Activated naive CD4-positive, alpha-beta T cell treated with anti-CD3 and anti-CD28 coated beads for 36 hours (primary cell): ENCODE measurements at regions not wholly inside any gene's neighbourhood (a gene's known extent, or its start where the extent isn't known, plus 50 kb on each side); places are given as distances from the start of the nearest gene placed in this dataset.
"Not testable (repeated sequence)": the region's sequence is repeated elsewhere in the genome, so short reads cannot be mapped to it uniquely, and the experiment has no call there.

Experiments used
- CTCF ChIA-PET: fragments of 350-600 bp; sonication (Branson Sonifier 250); formaldehyde crosslinking; loops from one replicate; lab custom pipeline; 2021; ENCODE audit warnings: antibody characterized with exemption; lab: Charles Lee
- DNase-seq: peaks from one replicate; pipeline ENCODE4 v3.0.0-alpha.2; 2020
- H3K27ac Mint-ChIP-seq: one replicate; pipeline ENCODE4 v1.8.0; 2021; ENCODE audit warnings: mild to moderate bottlenecking, mixed read lengths
- H3K27me3 Mint-ChIP-seq: one replicate; pipeline ENCODE4 v1.8.0; 2021; ENCODE audit warnings: low read depth, mixed read lengths
- H3K36me3 Mint-ChIP-seq: one replicate; pipeline ENCODE4 v1.8.0; 2021; ENCODE audit warnings: low read depth, mixed read lengths
- H3K4me1 Mint-ChIP-seq: one replicate; pipeline ENCODE4 v1.8.0; 2021; ENCODE audit warnings: low read depth, mixed read lengths
- H3K4me3 Mint-ChIP-seq: one replicate; pipeline ENCODE4 v1.8.0; 2021; ENCODE audit warnings: mild to moderate bottlenecking, moderate library complexity, mixed read lengths
- H3K9me3 Mint-ChIP-seq: one replicate; pipeline ENCODE4 v1.8.0; 2021; ENCODE audit warnings: mixed read lengths
- intact Hi-C: fragments of 100-400 bp; cut with micrococcal nuclease; formaldehyde crosslinking; loops from one replicate; pipeline ENCODE4 v1.15.1; 2023

- intact Hi-C loops = no loop called here
- no peak for DNase-seq
- Mint-ChIP-seq H3K27me3 (no peaks in the 10 kb centered on the region), H3K4me1 (no peaks in the 10 kb centered on the region), H3K4me3 (no peak overlapping the region), H3K27ac (no peak overlapping the region), H3K9me3 (peaks cover 4% of the 10 kb centered on the region), H3K36me3 (no peaks in the 10 kb centered on the region)
- CTCF ChIA-PET = interaction anchor here (0.7 kb wide), 1 partner anchor 444 kb away, joined by 3 read pairs; no protein-coding TSS in a partner anchor
Measured at GRCh38 chr5:126020770-126021169, 402.4 kb upstream of the GRAMD2B start.

DNA sequence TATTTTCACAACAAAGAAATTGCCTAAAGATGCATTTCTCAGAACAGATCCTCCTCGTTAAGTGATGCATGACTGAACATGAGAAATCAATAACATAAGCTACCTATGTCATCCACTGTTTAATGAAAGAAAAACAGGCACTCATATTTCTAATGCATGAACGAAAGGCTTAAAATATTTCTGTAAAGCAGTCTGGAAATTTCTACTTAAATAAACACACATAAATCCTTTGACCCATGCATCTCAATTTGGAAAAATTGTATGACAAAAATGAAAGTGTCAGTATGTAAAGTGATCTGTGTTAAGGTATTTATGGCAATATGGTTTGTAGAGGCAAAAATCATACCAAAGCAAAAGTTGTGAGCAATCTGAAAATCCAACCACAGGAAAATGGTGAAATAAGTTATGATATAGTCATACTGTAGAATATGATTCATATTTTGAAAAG is 399.2 kb upstream of the GRAMD2B start:
- Mint-ChIP-seq H3K4me1 (no peaks in the 10 kb centered on the region), H3K27ac (no peak overlapping the region), H3K4me3 (no peak overlapping the region), H3K9me3 (peaks cover 15% of the 10 kb centered on the region), H3K36me3 (no peaks in the 10 kb centered on the region), H3K27me3 (no peaks in the 10 kb centered on the region)
- CTCF ChIA-PET = no interaction called here
- DNase-seq = no peak
- intact Hi-C loops = no loop called here

DNA sequence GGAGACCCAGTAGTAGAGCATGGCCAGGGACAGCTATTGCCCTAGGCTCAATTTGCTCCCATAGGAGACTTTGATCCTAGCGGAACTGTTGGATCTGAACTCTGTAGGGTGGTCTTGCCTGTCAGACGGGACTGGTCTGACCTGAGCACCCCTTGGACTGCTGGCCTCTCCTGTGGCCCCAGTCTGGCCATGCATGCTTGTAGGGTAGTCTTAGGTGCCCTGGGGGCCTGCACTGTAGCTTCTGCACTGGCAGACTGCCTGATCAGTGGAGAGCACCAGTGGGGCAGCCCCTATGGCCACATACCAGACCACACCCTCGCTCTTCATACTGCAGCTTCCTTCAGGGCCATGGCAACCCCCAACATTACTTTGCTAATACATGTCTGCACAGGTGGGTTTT is 396.1 kb upstream of the GRAMD2B start:
- DNase-seq = no peak
- Mint-ChIP-seq H3K27ac (no peak overlapping the region), H3K9me3 (peaks cover 26% of the 10 kb centered on the region), H3K4me1 (no peaks in the 10 kb centered on the region), H3K27me3 (no peaks in the 10 kb centered on the region), H3K36me3 (no peaks in the 10 kb centered on the region), H3K4me3 (no peak overlapping the region)
- intact Hi-C loops = no loop called here
- CTCF ChIA-PET = no interaction called here

DNA sequence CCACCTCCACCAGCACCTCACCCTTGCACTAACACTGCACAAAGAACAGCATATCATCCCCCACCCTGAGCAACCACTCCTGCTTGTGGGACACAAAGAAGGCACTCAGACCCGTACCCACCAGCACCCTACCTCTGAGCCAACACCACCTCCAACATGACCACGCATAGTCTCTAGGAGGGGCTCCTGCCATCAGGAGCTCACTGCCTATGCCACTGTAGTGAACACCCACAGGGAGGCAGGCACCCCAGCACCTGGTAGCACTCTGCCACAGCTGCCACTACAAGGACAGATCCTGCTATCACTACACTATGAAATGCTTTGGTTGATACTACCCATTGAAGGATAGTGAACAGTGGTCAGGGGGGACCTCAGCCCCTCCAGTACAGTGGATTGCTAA is 395.6 kb upstream of the GRAMD2B start:
- CTCF ChIA-PET = no interaction called here
- peaks cover 24% of the 10 kb centered on the region for H3K9me3 Mint-ChIP-seq
- intact Hi-C loops = no loop called here
- no peaks in the 10 kb centered on the region for H3K4me1 Mint-ChIP-seq
- H3K36me3 Mint-ChIP-seq = no peaks in the 10 kb centered on the region
- no peaks in the 10 kb centered on the region for H3K27me3 Mint-ChIP-seq
- H3K4me3 Mint-ChIP-seq = no peak overlapping the region
- H3K27ac Mint-ChIP-seq = no peak overlapping the region
- no peak for DNase-seq

- Mint-ChIP-seq H3K27ac (no peak overlapping the region), H3K9me3 (peaks cover 24% of the 10 kb centered on the region), H3K36me3 (no peaks in the 10 kb centered on the region), H3K27me3 (no peaks in the 10 kb centered on the region), H3K4me3 (no peak overlapping the region), H3K4me1 (no peaks in the 10 kb centered on the region)
- no peak for DNase-seq
- intact Hi-C loops = no loop called here
- CTCF ChIA-PET = no interaction called here
Measured at GRCh38 chr5:126028336-126028735, 394.9 kb upstream of the GRAMD2B start.

DNA sequence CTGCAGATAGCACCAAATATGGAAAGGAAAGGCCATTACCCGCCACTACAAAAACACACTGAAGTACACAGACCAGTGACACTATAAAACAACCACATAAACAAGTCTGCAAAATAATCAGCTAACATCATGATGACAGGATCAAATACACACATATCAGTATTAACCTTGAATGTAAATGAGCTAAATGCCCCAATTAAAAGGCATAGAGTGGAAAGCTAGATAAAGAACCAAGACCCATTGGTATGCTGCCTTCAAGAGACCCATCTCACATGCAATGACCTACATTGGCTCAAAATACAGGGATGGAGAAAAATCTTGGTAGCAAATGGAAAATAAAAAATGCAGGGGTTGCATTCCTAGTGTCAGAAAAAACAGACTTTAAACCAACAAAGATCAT is 393.9 kb upstream of the GRAMD2B start:
- H3K27ac Mint-ChIP-seq, intact Hi-C loops, DNase-seq: not testable (repeated sequence)

DNA sequence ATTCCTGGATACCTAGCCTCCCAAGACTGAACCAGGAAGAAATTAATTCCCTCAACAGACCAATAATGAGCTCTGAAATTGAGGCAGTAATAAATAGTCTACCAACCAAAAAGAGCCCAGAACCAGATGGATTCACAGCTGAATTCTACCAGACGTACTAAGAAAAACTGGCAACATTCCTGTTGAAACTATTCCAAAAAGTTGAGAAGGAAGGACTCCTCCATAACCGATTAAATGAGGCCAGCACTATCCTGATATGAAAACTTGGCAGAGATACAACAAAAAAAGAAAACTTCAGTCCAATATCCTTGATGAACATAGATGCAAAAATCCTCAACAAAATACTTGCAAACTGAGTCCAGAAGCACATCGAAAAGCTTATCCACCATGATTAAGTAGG is 392.5 kb upstream of the GRAMD2B start:
- Mint-ChIP-seq H3K4me3 (no peak overlapping the region), H3K9me3 (peaks cover 22% of the 10 kb centered on the region), H3K36me3 (no peaks in the 10 kb centered on the region), H3K27me3 (no peaks in the 10 kb centered on the region), H3K27ac (no peak overlapping the region), H3K4me1 (no peaks in the 10 kb centered on the region)
- CTCF ChIA-PET = interaction anchor here (0.6 kb wide), 1 partner anchor 1891 kb away, joined by 3 read pairs; no protein-coding TSS in a partner anchor
- no peak for DNase-seq
- intact Hi-C loops = no loop called here

More for the DNA sequence above, 393.9 kb upstream of the GRAMD2B start:
- CTCF ChIA-PET, H3K36me3 Mint-ChIP-seq, H3K27me3 Mint-ChIP-seq, H3K4me3 Mint-ChIP-seq, H3K4me1 Mint-ChIP-seq: not testable (repeated sequence)
- H3K9me3 Mint-ChIP-seq = peaks cover 24% of the 10 kb centered on the region

DNA sequence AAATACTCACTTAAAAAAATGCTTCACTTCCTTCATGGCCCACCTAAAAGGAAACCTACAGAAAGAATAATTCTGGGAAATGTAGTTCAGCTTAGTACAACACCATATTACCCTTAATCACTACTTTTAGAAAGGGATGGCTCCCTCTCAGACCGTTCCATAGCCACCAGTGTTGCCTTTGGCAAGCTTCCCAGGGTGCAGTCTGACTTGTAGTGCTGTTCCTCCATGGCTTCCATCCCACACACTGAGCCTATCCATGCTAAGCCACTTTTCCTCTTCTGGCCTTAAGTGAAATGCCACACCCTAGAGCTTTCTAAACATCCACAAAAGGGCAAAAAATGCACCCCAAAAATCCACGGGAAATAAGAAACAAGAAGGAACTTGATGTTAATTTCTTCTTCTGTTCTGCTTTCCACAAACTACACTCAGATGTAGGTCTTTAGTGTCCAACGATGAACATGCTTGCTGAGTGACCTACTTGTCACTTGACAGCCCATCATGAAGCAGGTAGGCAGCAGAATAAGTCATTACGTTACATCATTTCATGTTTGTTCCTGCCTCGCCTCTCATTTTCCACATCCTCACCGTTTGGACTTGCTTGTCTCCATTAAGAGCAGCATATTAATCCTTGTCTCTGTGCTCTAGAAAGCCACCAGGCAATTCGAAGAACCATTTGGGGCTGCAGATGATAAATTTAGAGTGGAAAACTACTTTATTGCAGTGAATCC is 391.1 kb upstream of the GRAMD2B start:
- no peak for DNase-seq
- Mint-ChIP-seq H3K9me3 (peaks cover 22% of the 10 kb centered on the region), H3K27me3 (no peaks in the 10 kb centered on the region), H3K36me3 (no peaks in the 10 kb centered on the region), H3K4me1 (no peaks in the 10 kb centered on the region), H3K4me3 (no peak overlapping the region), H3K27ac (no peak overlapping the region)
- intact Hi-C loops = no loop called here
- CTCF ChIA-PET = no interaction called here

DNA sequence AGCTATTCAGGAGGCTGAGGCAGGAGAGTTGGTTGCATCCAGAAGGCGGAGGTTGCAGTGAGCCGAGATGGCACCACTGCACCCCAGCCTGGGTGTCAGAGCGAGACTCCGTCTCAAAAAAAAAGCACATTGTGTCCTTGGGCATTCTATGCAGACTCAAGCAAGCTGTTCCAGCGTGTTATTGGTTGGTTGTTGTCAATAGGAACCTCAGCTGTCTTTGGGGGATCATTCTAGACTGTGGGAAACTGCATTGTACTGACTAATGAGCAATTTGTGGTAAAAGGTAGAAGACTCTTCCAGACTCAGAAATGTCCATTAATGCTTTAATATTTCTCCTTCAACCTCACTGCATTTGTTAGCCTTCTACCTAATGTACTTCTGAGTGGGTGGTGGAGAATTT is 379.5 kb upstream of the GRAMD2B start:
- CTCF ChIA-PET = no interaction called here
- Mint-ChIP-seq H3K36me3 (no peaks in the 10 kb centered on the region), H3K4me3 (no peak overlapping the region), H3K9me3 (no peaks in the 10 kb centered on the region), H3K27ac (no peak overlapping the region), H3K27me3 (no peaks in the 10 kb centered on the region), H3K4me1 (no peaks in the 10 kb centered on the region)
- intact Hi-C loops = no loop called here
- DNase-seq = no peak

GRCh38 chr5:126044111-126044668 is 379.0 kb upstream of the GRAMD2B start:
- no peaks in the 10 kb centered on the region for H3K4me1 Mint-ChIP-seq
- no peaks in the 10 kb centered on the region for H3K36me3 Mint-ChIP-seq
- intact Hi-C loops = no loop called here
- no peak overlapping the region for H3K4me3 Mint-ChIP-seq
- H3K9me3 Mint-ChIP-seq = no peaks in the 10 kb centered on the region
- DNase-seq = no peak
- H3K27ac Mint-ChIP-seq = no peak overlapping the region
- CTCF ChIA-PET = interaction anchor here (0.7 kb wide), 1 partner anchor 19 kb away, joined by 4 read pairs; no protein-coding TSS in a partner anchor
- no peaks in the 10 kb centered on the region for H3K27me3 Mint-ChIP-seq

DNA sequence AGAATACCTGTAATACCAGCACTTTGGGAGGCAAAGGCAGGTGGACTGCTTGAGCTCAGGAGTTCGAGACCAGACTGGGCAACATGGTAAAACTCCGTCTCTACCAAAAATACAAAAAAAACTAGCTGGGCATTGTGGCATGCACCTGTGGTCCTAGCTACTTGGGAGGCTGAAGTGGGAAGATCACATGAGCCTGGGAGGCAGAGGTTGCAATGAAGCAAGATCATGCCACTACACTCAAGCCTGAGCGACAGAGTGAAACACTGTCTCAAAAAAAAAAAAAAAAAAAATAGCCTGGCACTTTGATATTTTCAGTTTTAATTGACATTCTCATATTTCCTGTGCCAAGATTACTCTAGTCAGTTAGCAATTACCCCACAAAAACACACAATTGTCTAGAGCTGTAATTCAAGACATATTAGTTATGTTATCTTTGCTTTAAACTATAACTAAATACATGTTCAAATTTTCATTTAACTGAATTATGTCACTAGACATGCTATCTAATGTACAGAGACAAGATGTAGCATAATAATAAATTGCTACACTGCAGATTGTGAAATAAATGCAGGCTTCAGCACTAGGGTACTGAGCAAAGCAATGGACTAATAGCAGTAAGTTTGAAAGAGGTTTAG is 378.2 kb upstream of the GRAMD2B start:
- Mint-ChIP-seq H3K4me1 (no peaks in the 10 kb centered on the region), H3K27me3 (no peaks in the 10 kb centered on the region), H3K36me3 (no peaks in the 10 kb centered on the region), H3K4me3 (no peak overlapping the region), H3K9me3 (no peaks in the 10 kb centered on the region), H3K27ac (no peak overlapping the region)
- intact Hi-C loops = no loop called here
- no peak for DNase-seq
- CTCF ChIA-PET = interaction anchor here (0.6 to 0.7 kb wide), 2 partner anchors 20 to 1329 kb away, joined by 4 read pairs; no protein-coding TSS in a partner anchor

DNA sequence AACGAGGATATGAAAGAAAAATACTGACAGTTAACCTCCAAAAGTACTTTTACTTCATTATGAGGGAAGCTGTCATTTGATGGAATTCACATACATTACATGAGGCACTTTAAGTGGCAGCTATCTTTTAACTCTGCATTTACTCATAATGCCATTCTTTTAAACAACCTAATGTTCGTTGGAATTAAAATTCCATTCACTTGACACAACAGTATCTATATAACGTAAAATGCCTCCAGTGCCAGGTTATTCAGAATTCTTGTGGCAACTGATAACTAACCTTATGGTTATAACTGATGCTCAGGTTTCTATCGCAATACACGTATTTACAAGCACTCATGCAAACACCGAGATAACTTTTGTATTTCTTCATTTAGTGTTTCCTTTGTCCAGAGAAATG is 376.9 kb upstream of the GRAMD2B start:
- Mint-ChIP-seq H3K27me3 (no peaks in the 10 kb centered on the region), H3K27ac (no peak overlapping the region), H3K36me3 (no peaks in the 10 kb centered on the region), H3K9me3 (no peaks in the 10 kb centered on the region), H3K4me1 (no peaks in the 10 kb centered on the region), H3K4me3 (no peak overlapping the region)
- intact Hi-C loops = no loop called here
- CTCF ChIA-PET = no interaction called here
- DNase-seq = no peak
